Adrenal gland (tissue), 5 donors: ENCODE measurements at regions not wholly inside any gene's neighbourhood (a gene's known extent, or its start where the extent isn't known, plus 50 kb on each side); places are given as distances from the start of the nearest gene placed in this dataset.

Experiments used
- CTCF ChIP-seq, 6 experiments: fragments of 450-650 bp in 4 of 6; fragments of 200-600 bp in 2 of 6; sonication (generic) in 1 of 6; IDR thresholded peaks; 1 replicate in 5 of 6; 2 replicates in 1 of 6; pipeline versions ENCODE4 v1.5.1 to v1.8.0; 2016 to 2021; ENCODE audit warnings: antibody characterized with exemption in 6 of 6, mild to moderate bottlenecking in 2 of 6, moderate library complexity in 1 of 6
- POLR2A ChIP-seq, 2 donors: fragments of 450-650 bp; IDR thresholded peaks; one replicate each; pipeline ENCODE4 v1.6.1; 2017; ENCODE audit warnings: antibody characterized with exemption in 2 of 2, mild to moderate bottlenecking in 2 of 2, moderate library complexity in 1 of 2
- donor health status: DM: no; HTN: no; CAD: no.

DNA sequence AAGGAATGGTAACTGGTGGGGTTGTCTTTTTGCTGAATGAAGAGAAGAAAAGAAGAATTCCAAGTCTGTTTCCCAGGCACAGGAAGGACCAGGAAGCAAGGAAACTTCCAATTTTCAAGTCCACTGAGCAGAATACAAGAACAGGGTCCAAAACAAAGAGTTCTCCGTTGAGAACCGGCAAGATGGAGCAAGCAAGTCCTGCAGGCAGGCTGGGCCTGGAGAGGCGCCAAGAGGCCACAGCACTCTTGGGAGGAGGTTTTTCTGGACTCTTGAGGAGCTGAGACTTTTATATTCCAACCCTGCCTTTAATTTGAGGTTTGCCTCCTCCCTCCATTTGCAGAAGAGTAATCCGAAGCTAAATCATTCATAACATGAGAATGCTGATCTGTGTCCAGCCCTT lies 224.5 kb downstream of the IKZF2 start:
- TF ChIP-seq CTCF (IDR thresholded peaks at IDR 0.05) (no peak), POLR2A (IDR thresholded peaks at IDR 0.05) (no peak)
